NB4 (cell line): ENCODE measurements at regions not wholly inside any gene's neighbourhood (a gene's known extent, or its start where the extent isn't known, plus 50 kb on each side); places are given as distances from the start of the nearest gene placed in this dataset.

Source experiments
- POLR2A ChIP-seq: IDR thresholded peaks from 2 replicates; pipeline ENCODE4 v1.6.1; 2011; ENCODE audit warnings: mild to moderate bottlenecking; ENCODE audit not compliant: insufficient read length; ENCODE audit errors: extremely low read depth
- TF ChIP-seq, protein P1 (sequence below): IDR thresholded peaks from one replicate; pipeline ENCODE4 v1.5.1; 2012; ENCODE audit warnings: low read depth, low read length
- TF ChIP-seq, protein P2 (sequence below): IDR thresholded peaks from 2 replicates; pipeline ENCODE4 v1.6.1; 2011; ENCODE audit warnings: low read depth, low read length

GRCh38 chr1:5331101-5331500 is 661.1 kb downstream of the NPHP4 start:
- TF ChIP-seq, protein P1, sequence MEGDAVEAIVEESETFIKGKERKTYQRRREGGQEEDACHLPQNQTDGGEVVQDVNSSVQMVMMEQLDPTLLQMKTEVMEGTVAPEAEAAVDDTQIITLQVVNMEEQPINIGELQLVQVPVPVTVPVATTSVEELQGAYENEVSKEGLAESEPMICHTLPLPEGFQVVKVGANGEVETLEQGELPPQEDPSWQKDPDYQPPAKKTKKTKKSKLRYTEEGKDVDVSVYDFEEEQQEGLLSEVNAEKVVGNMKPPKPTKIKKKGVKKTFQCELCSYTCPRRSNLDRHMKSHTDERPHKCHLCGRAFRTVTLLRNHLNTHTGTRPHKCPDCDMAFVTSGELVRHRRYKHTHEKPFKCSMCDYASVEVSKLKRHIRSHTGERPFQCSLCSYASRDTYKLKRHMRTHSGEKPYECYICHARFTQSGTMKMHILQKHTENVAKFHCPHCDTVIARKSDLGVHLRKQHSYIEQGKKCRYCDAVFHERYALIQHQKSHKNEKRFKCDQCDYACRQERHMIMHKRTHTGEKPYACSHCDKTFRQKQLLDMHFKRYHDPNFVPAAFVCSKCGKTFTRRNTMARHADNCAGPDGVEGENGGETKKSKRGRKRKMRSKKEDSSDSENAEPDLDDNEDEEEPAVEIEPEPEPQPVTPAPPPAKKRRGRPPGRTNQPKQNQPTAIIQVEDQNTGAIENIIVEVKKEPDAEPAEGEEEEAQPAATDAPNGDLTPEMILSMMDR = no peak
- TF ChIP-seq, protein P2, sequence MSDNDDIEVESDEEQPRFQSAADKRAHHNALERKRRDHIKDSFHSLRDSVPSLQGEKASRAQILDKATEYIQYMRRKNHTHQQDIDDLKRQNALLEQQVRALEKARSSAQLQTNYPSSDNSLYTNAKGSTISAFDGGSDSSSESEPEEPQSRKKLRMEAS = no peak
- TF ChIP-seq POLR2A = no peak
